Keratinocyte (primary cell): ENCODE measurements at regions not wholly inside any gene's neighbourhood (a gene's known extent, or its start where the extent isn't known, plus 50 kb on each side); places are given as distances from the start of the nearest gene placed in this dataset.

Experiments used
- CTCF ChIP-seq, 3 experiments: IDR thresholded peaks in 1 of 3; conservative IDR thresholded peaks in 1 of 3; optimal IDR thresholded peaks in 1 of 3; 2 replicates in 2 of 3; 3 replicates in 1 of 3; pipeline versions ENCODE3 to v1.5.1; 2011; ENCODE audit warnings: low read length in 3 of 3, mild to moderate bottlenecking in 3 of 3, moderate library complexity in 2 of 3, control low read depth in 1 of 3, inconsistent platforms in 1 of 3; ENCODE audit not compliant: insufficient read depth in 2 of 3; ENCODE audit errors: extremely low read depth in 1 of 3
- EZH2 ChIP-seq: IDR thresholded peaks from one replicate; pipeline ENCODE4 v1.6.1; 2012; ENCODE audit warnings: inconsistent platforms, mild to moderate bottlenecking, low read length, moderate library complexity

GRCh38 chr7:39892361-39892760, 57.7 kb upstream of the CDK13 start:
- TF ChIP-seq EZH2, result no peak
- no peak for TF ChIP-seq CTCF (optimal IDR thresholded peaks at IDR 0.05 in 1 of 3, IDR thresholded peaks at IDR 0.05 in 1 of 3, conservative IDR thresholded peaks at IDR 0.05 in 1 of 3; ENCODE audit: extremely low read depth in 1 of 3, insufficient read depth in 2 of 3, low read length in 3 of 3)
